Heart left ventricle (tissue), 13 donors: ENCODE measurements at regions not wholly inside any gene's neighbourhood (a gene's known extent, or its start where the extent isn't known, plus 50 kb on each side); places are given as distances from the start of the nearest gene placed in this dataset.

Experiments used
- POLR2A ChIP-seq, 2 donors: fragments of 450-650 bp; IDR thresholded peaks; one replicate each; pipeline ENCODE4 v1.6.1; 2017; ENCODE audit warnings: antibody characterized with exemption in 2 of 2, mild to moderate bottlenecking in 2 of 2, moderate library complexity in 2 of 2
- TF ChIP-seq, protein P1 (sequence below), 12 donors: fragments of 200-600 bp; sonication (generic) in 4 of 12; IDR thresholded peaks; one replicate each; pipeline versions ENCODE4 v1.5.0 to v1.8.0; 2018 to 2022; ENCODE audit warnings: antibody characterized with exemption in 12 of 12, mild to moderate bottlenecking in 5 of 12
- donor health status: ischemic (EF 13 %, LVEDD 7.1; RV severe dilation, severe dysfunction).
- donor health status: DM: no; HTN: yes; CAD: no.
- donor health status: DM: no; HTN: no; CAD: no.
- donor health status: ischemic (EF 25% LVEDD 6.9; RV normal size, moderate dysfunction).
- donor health status: ischemic (EF 25% LVEDD 5.7; RV mildly dilated, moderate dysfunction).
- donor health status: ischemic (EF 35%, LVEDD 5.7; RV mildly dilated, moderate dysfunction).
- donor health status: nonischemic (EF 11% LVEDD 7.7; RV severe dilation, severe dysfunction).
- donor health status: DM: yes; HTN: yes; CAD: no.
- donor health status: PGD.
- donor health status: ischemic (EF 29% LVEDD 5.4; RV normal size, mild dysfunction).
- donor health status: nonischemic (EF 23%, LVEDD 6.1; RV moderate dilation, normal function).

DNA sequence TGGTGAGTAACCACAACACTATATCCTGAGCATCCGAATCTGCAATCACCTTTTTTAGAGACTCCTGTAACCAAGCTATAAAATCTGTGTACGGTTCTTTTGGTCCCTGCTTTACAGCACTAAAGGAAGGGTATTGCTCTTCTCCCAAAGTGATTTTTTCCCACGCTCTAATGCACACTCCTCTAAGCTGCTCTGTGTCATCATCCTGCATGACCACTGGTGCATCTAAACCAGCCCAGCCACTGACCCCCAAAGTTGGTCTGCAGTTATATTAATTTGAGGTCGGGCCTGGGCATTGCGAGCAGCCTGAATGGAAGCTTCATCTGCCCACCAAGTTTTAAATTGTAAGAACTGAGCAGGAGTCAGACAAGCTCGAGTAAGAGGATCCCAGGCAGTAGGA lies 480.0 kb downstream of the PTPRU start:
- TF ChIP-seq, protein P1, sequence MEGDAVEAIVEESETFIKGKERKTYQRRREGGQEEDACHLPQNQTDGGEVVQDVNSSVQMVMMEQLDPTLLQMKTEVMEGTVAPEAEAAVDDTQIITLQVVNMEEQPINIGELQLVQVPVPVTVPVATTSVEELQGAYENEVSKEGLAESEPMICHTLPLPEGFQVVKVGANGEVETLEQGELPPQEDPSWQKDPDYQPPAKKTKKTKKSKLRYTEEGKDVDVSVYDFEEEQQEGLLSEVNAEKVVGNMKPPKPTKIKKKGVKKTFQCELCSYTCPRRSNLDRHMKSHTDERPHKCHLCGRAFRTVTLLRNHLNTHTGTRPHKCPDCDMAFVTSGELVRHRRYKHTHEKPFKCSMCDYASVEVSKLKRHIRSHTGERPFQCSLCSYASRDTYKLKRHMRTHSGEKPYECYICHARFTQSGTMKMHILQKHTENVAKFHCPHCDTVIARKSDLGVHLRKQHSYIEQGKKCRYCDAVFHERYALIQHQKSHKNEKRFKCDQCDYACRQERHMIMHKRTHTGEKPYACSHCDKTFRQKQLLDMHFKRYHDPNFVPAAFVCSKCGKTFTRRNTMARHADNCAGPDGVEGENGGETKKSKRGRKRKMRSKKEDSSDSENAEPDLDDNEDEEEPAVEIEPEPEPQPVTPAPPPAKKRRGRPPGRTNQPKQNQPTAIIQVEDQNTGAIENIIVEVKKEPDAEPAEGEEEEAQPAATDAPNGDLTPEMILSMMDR (IDR thresholded peaks at IDR 0.05) = no peak
- no peak for TF ChIP-seq POLR2A (IDR thresholded peaks at IDR 0.05)
